NCI-H2107 (cell line): ENCODE measurements at regions not wholly inside any gene's neighbourhood (a gene's known extent, or its start where the extent isn't known, plus 50 kb on each side); places are given as distances from the start of the nearest gene placed in this dataset.

Experiments used
- DNase-seq: peaks from one replicate; lab custom pipeline; 2025; lab: John Stamatoyannopoulos, UW

GRCh38 chr2:193988784-193989183, 1668.2 kb upstream of the SLC39A10 start:
- no peak for DNase-seq

GRCh38 chr2:193985272-193985671, 1671.8 kb upstream of the SLC39A10 start:
- no peak for DNase-seq

- no peak for DNase-seq
Observed at GRCh38 chr2:193980599-193980998, 1676.4 kb upstream of the SLC39A10 start.

- no peak for DNase-seq
Observed at GRCh38 chr2:193973781-193974180, 1683.2 kb upstream of the SLC39A10 start.

- no peak for DNase-seq
Observed at GRCh38 chr2:193966590-193966989, 1690.4 kb upstream of the SLC39A10 start.

- DNase-seq, result no peak
Observed at GRCh38 chr2:193965263-193965662, 1691.8 kb upstream of the SLC39A10 start.

GRCh38 chr2:193963472-193964119, 1693.4 kb upstream of the SLC39A10 start:
- DNase-seq, result peak; percentile 17

GRCh38 chr2:193946806-193947205, 1710.2 kb upstream of the SLC39A10 start:
- no peak for DNase-seq

- no peak for DNase-seq
Observed at GRCh38 chr2:193943406-193943960, 1713.5 kb upstream of the SLC39A10 start.

- no peak for DNase-seq
Observed at GRCh38 chr2:193935114-193935513, 1721.9 kb upstream of the SLC39A10 start.

GRCh38 chr2:193929131-193929530, 1727.9 kb upstream of the SLC39A10 start:
- DNase-seq, result no peak

GRCh38 chr2:193907561-193907960, 1712.8 kb upstream of the TMEFF2 start:
- DNase-seq, result no peak

- no peak for DNase-seq
Observed at GRCh38 chr2:193900292-193900691, 1705.6 kb upstream of the TMEFF2 start.

GRCh38 chr2:193895226-193895625, 1700.5 kb upstream of the TMEFF2 start:
- no peak for DNase-seq

- no peak for DNase-seq
Observed at GRCh38 chr2:193894081-193894480, 1699.3 kb upstream of the TMEFF2 start.

- DNase-seq, result no peak
Observed at GRCh38 chr2:193891023-193891422, 1696.3 kb upstream of the TMEFF2 start.

- DNase-seq, result no peak
Observed at GRCh38 chr2:193885419-193885818, 1690.7 kb upstream of the TMEFF2 start.

- no peak for DNase-seq
Observed at GRCh38 chr2:193883820-193884219, 1689.1 kb upstream of the TMEFF2 start.

GRCh38 chr2:193876980-193877379, 1682.2 kb upstream of the TMEFF2 start:
- no peak for DNase-seq

- DNase-seq, result no peak
Observed at GRCh38 chr2:193869564-193869963, 1674.8 kb upstream of the TMEFF2 start.

GRCh38 chr2:193868833-193869232, 1674.1 kb upstream of the TMEFF2 start:
- no peak for DNase-seq

GRCh38 chr2:193868132-193868531, 1673.4 kb upstream of the TMEFF2 start:
- no peak for DNase-seq

- DNase-seq, result no peak
Observed at GRCh38 chr2:193867454-193867853, 1672.7 kb upstream of the TMEFF2 start.

GRCh38 chr2:193861557-193861956, 1666.8 kb upstream of the TMEFF2 start:
- DNase-seq, result no peak
